OCI-LY1 (cell line): ENCODE measurements at regions not wholly inside any gene's neighbourhood (a gene's known extent, or its start where the extent isn't known, plus 50 kb on each side); places are given as distances from the start of the nearest gene placed in this dataset.

ENCODE experiments used
- H2AFZ ChIP-seq: fragments of 200-600 bp; sonication (generic), shearing (Covaris generic); 2 replicates; pipeline ENCODE4 v1.6.0; 2014; ENCODE audit warnings: antibody characterized with exemption, mild to moderate bottlenecking, low read length
- H3F3A ChIP-seq: fragments of 200-600 bp; sonication (generic), shearing (Covaris generic); 2 replicates; pipeline ENCODE4 v1.6.0; 2014; ENCODE audit warnings: mild to moderate bottlenecking, antibody characterized with exemption, low read length, moderate library complexity; ENCODE audit not compliant: insufficient read depth
- H3K27ac ChIP-seq: fragments of 200-600 bp; sonication (generic); 2 replicates; pipeline ENCODE4 v1.5.1; 2014; ENCODE audit warnings: low read length, mixed run types, mild to moderate bottlenecking, low read depth; ENCODE audit not compliant: poor library complexity, severe bottlenecking
- H3K27me3 ChIP-seq: fragments of 200-600 bp; sonication (generic); 2 replicates; pipeline ENCODE4 v1.6.0; 2014; ENCODE audit warnings: antibody characterized with exemption, mild to moderate bottlenecking, low read length, moderate library complexity; ENCODE audit not compliant: insufficient read depth
- H3K36me3 ChIP-seq: fragments of 200-600 bp; sonication (generic); 2 replicates; pipeline ENCODE4 v1.6.1; 2014; ENCODE audit warnings: mild to moderate bottlenecking, antibody characterized with exemption, low read length, moderate library complexity, mixed read lengths; ENCODE audit not compliant: insufficient read depth
- H3K4me1 ChIP-seq: fragments of 200-600 bp; sonication (generic); 2 replicates; pipeline ENCODE4 v1.5.1; 2014; ENCODE audit warnings: mild to moderate bottlenecking, low read length, moderate library complexity; ENCODE audit not compliant: insufficient read depth, severe bottlenecking
- H3K4me2 ChIP-seq: fragments of 200-600 bp; sonication (generic), shearing (Covaris generic); 2 replicates; pipeline ENCODE4 v1.6.1; 2014; ENCODE audit warnings: low read length
- H3K4me3 ChIP-seq: fragments of 200-600 bp; sonication (generic); 2 replicates; pipeline ENCODE4 v1.5.1; 2014; ENCODE audit warnings: low read length, low read depth, mild to moderate bottlenecking, mixed read lengths; ENCODE audit not compliant: poor library complexity, severe bottlenecking
- H3K79me2 ChIP-seq: fragments of 200-600 bp; shearing (Covaris generic); 2 replicates; pipeline ENCODE4 v1.6.1; 2016; ENCODE audit warnings: mixed run types, low read length, mixed read lengths; ENCODE audit not compliant: insufficient read depth
- H3K9ac ChIP-seq: fragments of 200-600 bp; sonication (generic), shearing (Covaris generic); 2 replicates; pipeline ENCODE4 v1.6.1; 2014; ENCODE audit warnings: mild to moderate bottlenecking, low read length, mixed read lengths
- H3K9me2 ChIP-seq: fragments of 200-600 bp; sonication (generic), shearing (Covaris generic); 2 replicates; pipeline ENCODE4 v1.6.1; 2014; ENCODE audit warnings: low read depth, mild to moderate bottlenecking, low read length, mixed read lengths
- H3K9me3 ChIP-seq: fragments of 200-600 bp; shearing (Covaris generic); 2 replicates; pipeline ENCODE4 v1.6.1; 2014; ENCODE audit warnings: low read length, mixed read lengths
- H4K20me1 ChIP-seq: fragments of 200-600 bp; sonication (generic), shearing (Covaris generic); 2 replicates; pipeline ENCODE4 v1.6.0; 2016; ENCODE audit warnings: mild to moderate bottlenecking, low read length; ENCODE audit not compliant: insufficient read depth
- CTCF ChIP-seq: fragments of 200-600 bp; sonication (generic), shearing (Covaris generic); IDR thresholded peaks from 2 replicates; pipeline ENCODE4 v1.5.1; 2017; ENCODE audit warnings: mild to moderate bottlenecking, antibody characterized with exemption, low read length, moderate library complexity, mixed read lengths
- EZH2 ChIP-seq: fragments of 200-600 bp; sonication (generic), shearing (Covaris generic); IDR thresholded peaks from 2 replicates; pipeline ENCODE4 v1.8.0; 2017; ENCODE audit warnings: borderline replicate concordance, mixed run types, mild to moderate bottlenecking, antibody characterized with exemption, low read length, moderate library complexity, mixed read lengths

GRCh38 chr4:178599521-178599920 lies 1157.3 kb upstream of the AGA start:
- no peak overlapping the region for H3K4me3 ChIP-seq
- H3K79me2 ChIP-seq = no peaks in the 10 kb centered on the region
- H3K27me3 ChIP-seq = no peaks in the 10 kb centered on the region
- no peaks in the 10 kb centered on the region for H3F3A ChIP-seq
- no peaks in the 10 kb centered on the region for H3K4me1 ChIP-seq
- no peak overlapping the region for H3K9ac ChIP-seq
- H3K27ac ChIP-seq = no peak overlapping the region
- no peaks in the 10 kb centered on the region for H3K9me3 ChIP-seq
- no peak overlapping the region for H3K4me2 ChIP-seq
- no peaks in the 10 kb centered on the region for H4K20me1 ChIP-seq
- H2AFZ ChIP-seq = no peak overlapping the region
- H3K9me2 ChIP-seq = no peaks in the 10 kb centered on the region
- TF ChIP-seq CTCF = peak; percentile 28; the same call in 1 of the 2 replicates
- TF ChIP-seq EZH2 = no peak
- H3K36me3 ChIP-seq = no peaks in the 10 kb centered on the region

- no peak for TF ChIP-seq EZH2
- H3K9me3 ChIP-seq = no peaks in the 10 kb centered on the region
- no peak overlapping the region for H3K9ac ChIP-seq
Observed at GRCh38 chr4:178602833-178603232, 1160.6 kb upstream of the AGA start.

GRCh38 chr4:178611062-178611461 lies 1168.8 kb upstream of the AGA start:
- Histone ChIP-seq H2AFZ (no peak overlapping the region), H3K27ac (no peak overlapping the region), H4K20me1 (no peaks in the 10 kb centered on the region), H3K79me2 (no peaks in the 10 kb centered on the region), H3K4me3 (no peak overlapping the region), H3K4me1 (no peaks in the 10 kb centered on the region), H3K9me3 (no peaks in the 10 kb centered on the region), H3K9me2 (no peaks in the 10 kb centered on the region), H3K4me2 (no peak overlapping the region), H3F3A (no peaks in the 10 kb centered on the region), H3K27me3 (no peaks in the 10 kb centered on the region), H3K36me3 (no peaks in the 10 kb centered on the region), H3K9ac (no peak overlapping the region)
- no peak for TF ChIP-seq CTCF
- TF ChIP-seq EZH2 = no peak

More at GRCh38 chr4:178602833-178603232, 1160.6 kb upstream of the AGA start:
- no peak overlapping the region for H3K27ac ChIP-seq
- H3K4me1 ChIP-seq = no peaks in the 10 kb centered on the region
- H3K4me3 ChIP-seq = no peak overlapping the region
- H2AFZ ChIP-seq = no peak overlapping the region
- no peaks in the 10 kb centered on the region for H3K9me2 ChIP-seq
- H3K4me2 ChIP-seq = no peak overlapping the region
- no peaks in the 10 kb centered on the region for H3K79me2 ChIP-seq
- no peaks in the 10 kb centered on the region for H3K27me3 ChIP-seq
- no peaks in the 10 kb centered on the region for H4K20me1 ChIP-seq
- H3F3A ChIP-seq = no peaks in the 10 kb centered on the region
- H3K36me3 ChIP-seq = no peaks in the 10 kb centered on the region

- Histone ChIP-seq H4K20me1 (no peaks in the 10 kb centered on the region), H3K4me2 (no peak overlapping the region), H3K4me1 (no peaks in the 10 kb centered on the region), H3K4me3 (no peak overlapping the region), H3K9me2 (no peaks in the 10 kb centered on the region), H3F3A (no peaks in the 10 kb centered on the region), H3K9ac (no peak overlapping the region), H3K27ac (no peak overlapping the region), H2AFZ (no peak overlapping the region), H3K79me2 (no peaks in the 10 kb centered on the region), H3K36me3 (no peaks in the 10 kb centered on the region), H3K9me3 (no peaks in the 10 kb centered on the region), H3K27me3 (no peaks in the 10 kb centered on the region)
- TF ChIP-seq EZH2 (no peak), CTCF (no peak)
Observed at GRCh38 chr4:178612733-178613132, 1170.5 kb upstream of the AGA start.
